HepG2 (cell line): ENCODE measurements at regions not wholly inside any gene's neighbourhood (a gene's known extent, or its start where the extent isn't known, plus 50 kb on each side); places are given as distances from the start of the nearest gene placed in this dataset.
A peak's percentile ranks its signal among the peaks of the same experiment; 100 is the strongest.

Experiments used
- ATF4 ChIP-seq, 2 experiments: fragments of 450-650 bp in 1 of 2; sonication (generic) in 1 of 2; formaldehyde crosslinking; IDR thresholded peaks; 2 replicates each; pipeline versions ENCODE4 v1.5.0 to v1.8.0; 2020 to 2022; ENCODE audit warnings: mild to moderate bottlenecking in 1 of 2, missing genetic modification reagents in 1 of 2
- GTF3A ChIP-seq: sonication (generic); formaldehyde crosslinking; conservative IDR thresholded peaks from 2 replicates; pipeline ENCODE4 v1.4.0; 2020; ENCODE audit warnings: mild to moderate bottlenecking, missing genetic modification reagents
- POGZ ChIP-seq: sonication (generic); formaldehyde crosslinking; IDR thresholded peaks from 2 replicates; pipeline ENCODE4 v1.4.0; 2020; ENCODE audit warnings: mild to moderate bottlenecking, missing genetic modification reagents
- SNAI1 ChIP-seq: sonication (generic); formaldehyde crosslinking; IDR thresholded peaks from 2 replicates; pipeline ENCODE4 v1.5.0; 2020; ENCODE audit warnings: mild to moderate bottlenecking, missing genetic modification reagents, borderline replicate concordance
- TOPORS ChIP-seq: sonication (generic); formaldehyde crosslinking; IDR thresholded peaks from 2 replicates; pipeline ENCODE4 v1.8.0; 2023; ENCODE audit warnings: mild to moderate bottlenecking, missing genetic modification reagents
- XBP1 ChIP-seq: sonication (generic); formaldehyde crosslinking; IDR thresholded peaks from 2 replicates; pipeline ENCODE4 v1.5.0; 2020; ENCODE audit warnings: missing genetic modification reagents
- ZFP82 ChIP-seq: sonication (generic); formaldehyde crosslinking; IDR thresholded peaks from 2 replicates; pipeline ENCODE4 v1.5.1; 2020; ENCODE audit warnings: mild to moderate bottlenecking, missing genetic modification reagents, borderline replicate concordance
- ZMYM4 ChIP-seq: sonication (generic); formaldehyde crosslinking; IDR thresholded peaks from 2 replicates; pipeline ENCODE4 v1.8.1; 2023; ENCODE audit warnings: mild to moderate bottlenecking, missing genetic modification reagents
- ZNF138 ChIP-seq: sonication (generic); formaldehyde crosslinking; IDR thresholded peaks from 2 replicates; pipeline ENCODE4 v1.5.0; 2020; ENCODE audit warnings: mild to moderate bottlenecking, low read depth, missing genetic modification reagents
- ZNF367 ChIP-seq: sonication (generic); formaldehyde crosslinking; IDR thresholded peaks from 2 replicates; pipeline ENCODE4 v1.4.0; 2020; ENCODE audit warnings: missing genetic modification reagents, borderline replicate concordance
- ZNF589 ChIP-seq: sonication (generic); formaldehyde crosslinking; conservative IDR thresholded peaks from 2 replicates; pipeline ENCODE4 v1.8.0; 2022; ENCODE audit warnings: mild to moderate bottlenecking, moderate library complexity, missing genetic modification reagents
- TF ChIP-seq, protein P1 (sequence below): sonication (generic); formaldehyde crosslinking; IDR thresholded peaks from one replicate; pipeline ENCODE4 v1.5.1; 2020; ENCODE audit warnings: mild to moderate bottlenecking, missing genetic modification reagents; ENCODE audit errors: not compliant biosample characterization
- TF ChIP-seq, protein P2 (sequence below): IDR thresholded peaks from 2 replicates; pipeline ENCODE4 v1.6.1; 2012; ENCODE audit warnings: low read length, improper control_type of control experiment
- TF ChIP-seq, protein P3 (sequence below): sonication (generic); formaldehyde crosslinking; conservative IDR thresholded peaks from 2 replicates; pipeline ENCODE4 v1.4.0; 2020; ENCODE audit warnings: missing genetic modification reagents

- TF ChIP-seq, protein P1, sequence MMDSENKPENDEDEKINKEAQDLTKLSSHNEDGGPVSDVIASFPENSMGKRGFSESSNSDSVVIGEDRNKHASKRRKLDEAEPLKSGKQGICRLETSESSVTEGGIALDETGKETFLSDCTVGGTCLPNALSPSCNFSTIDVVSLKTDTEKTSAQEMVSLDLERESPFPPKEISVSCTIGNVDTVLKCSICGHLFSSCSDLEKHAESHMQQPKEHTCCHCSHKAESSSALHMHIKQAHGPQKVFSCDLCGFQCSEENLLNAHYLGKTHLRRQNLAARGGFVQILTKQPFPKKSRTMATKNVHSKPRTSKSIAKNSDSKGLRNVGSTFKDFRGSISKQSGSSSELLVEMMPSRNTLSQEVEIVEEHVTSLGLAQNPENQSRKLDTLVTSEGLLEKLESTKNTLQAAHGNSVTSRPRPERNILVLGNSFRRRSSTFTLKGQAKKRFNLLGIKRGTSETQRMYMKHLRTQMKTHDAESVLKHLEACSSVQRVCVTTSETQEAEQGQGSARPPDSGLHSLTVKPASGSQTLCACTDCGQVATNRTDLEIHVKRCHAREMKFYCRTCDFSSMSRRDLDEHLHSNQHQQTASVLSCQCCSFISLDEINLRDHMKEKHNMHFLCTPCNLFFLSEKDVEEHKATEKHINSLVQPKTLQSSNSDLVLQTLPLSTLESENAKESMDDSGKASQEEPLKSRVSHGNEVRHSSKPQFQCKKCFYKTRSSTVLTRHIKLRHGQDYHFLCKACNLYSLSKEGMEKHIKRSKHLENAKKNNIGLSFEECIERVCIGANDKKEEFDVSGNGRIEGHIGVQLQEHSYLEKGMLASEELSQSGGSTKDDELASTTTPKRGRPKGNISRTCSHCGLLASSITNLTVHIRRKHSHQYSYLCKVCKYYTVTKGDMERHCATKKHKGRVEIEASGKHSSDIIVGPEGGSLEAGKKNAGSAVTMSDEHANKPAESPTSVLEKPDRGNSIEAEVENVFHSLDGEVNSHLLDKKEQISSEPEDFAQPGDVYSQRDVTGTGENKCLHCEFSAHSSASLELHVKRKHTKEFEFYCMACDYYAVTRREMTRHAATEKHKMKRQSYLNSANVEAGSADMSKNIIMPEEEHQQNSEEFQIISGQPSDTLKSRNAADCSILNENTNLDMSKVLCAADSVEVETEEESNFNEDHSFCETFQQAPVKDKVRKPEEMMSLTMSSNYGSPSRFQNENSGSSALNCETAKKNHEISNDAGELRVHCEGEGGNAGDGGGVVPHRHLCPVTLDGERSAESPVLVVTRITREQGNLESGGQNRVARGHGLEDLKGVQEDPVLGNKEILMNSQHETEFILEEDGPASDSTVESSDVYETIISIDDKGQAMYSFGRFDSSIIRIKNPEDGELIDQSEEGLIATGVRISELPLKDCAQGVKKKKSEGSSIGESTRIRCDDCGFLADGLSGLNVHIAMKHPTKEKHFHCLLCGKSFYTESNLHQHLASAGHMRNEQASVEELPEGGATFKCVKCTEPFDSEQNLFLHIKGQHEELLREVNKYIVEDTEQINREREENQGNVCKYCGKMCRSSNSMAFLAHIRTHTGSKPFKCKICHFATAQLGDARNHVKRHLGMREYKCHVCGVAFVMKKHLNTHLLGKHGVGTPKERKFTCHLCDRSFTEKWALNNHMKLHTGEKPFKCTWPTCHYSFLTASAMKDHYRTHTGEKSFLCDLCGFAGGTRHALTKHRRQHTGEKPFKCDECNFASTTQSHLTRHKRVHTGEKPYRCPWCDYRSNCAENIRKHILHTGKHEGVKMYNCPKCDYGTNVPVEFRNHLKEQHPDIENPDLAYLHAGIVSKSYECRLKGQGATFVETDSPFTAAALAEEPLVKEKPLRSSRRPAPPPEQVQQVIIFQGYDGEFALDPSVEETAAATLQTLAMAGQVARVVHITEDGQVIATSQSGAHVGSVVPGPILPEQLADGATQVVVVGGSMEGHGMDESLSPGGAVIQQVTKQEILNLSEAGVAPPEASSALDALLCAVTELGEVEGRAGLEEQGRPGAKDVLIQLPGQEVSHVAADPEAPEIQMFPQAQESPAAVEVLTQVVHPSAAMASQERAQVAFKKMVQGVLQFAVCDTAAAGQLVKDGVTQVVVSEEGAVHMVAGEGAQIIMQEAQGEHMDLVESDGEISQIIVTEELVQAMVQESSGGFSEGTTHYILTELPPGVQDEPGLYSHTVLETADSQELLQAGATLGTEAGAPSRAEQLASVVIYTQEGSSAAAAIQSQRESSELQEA (CRISPR knock-in tag): no peak
- TF ChIP-seq TOPORS (CRISPR knock-in tag) (0 out of 2 replicates have a peak, but pooled peaks have one; percentile 66), XBP1 (CRISPR knock-in tag) (no peak), ZNF589 (peak; percentile 93), ZFP82 (CRISPR knock-in tag) (0 out of 2 replicates have a peak, but pooled peaks have one; percentile 10), ZNF367 (CRISPR knock-in tag) (peak; percentile 66; the same call in 1 of the 2 replicates), ZNF138 (CRISPR knock-in tag) (no peak), ZMYM4 (CRISPR knock-in tag) (peak; percentile 73), POGZ (CRISPR knock-in tag) (peak; percentile 77), GTF3A (CRISPR knock-in tag) (no peak; the same call in 1 of the 2 replicates), ATF4 (CRISPR knock-in tag; IDR thresholded peaks at IDR 0.05) (peak in 1 of 2 experiments; percentile 67; a peak in 1 of 4 replicates), SNAI1 (CRISPR knock-in tag) (0 out of 2 replicates have a peak, but pooled peaks have one; percentile 72)
- TF ChIP-seq, protein P2, sequence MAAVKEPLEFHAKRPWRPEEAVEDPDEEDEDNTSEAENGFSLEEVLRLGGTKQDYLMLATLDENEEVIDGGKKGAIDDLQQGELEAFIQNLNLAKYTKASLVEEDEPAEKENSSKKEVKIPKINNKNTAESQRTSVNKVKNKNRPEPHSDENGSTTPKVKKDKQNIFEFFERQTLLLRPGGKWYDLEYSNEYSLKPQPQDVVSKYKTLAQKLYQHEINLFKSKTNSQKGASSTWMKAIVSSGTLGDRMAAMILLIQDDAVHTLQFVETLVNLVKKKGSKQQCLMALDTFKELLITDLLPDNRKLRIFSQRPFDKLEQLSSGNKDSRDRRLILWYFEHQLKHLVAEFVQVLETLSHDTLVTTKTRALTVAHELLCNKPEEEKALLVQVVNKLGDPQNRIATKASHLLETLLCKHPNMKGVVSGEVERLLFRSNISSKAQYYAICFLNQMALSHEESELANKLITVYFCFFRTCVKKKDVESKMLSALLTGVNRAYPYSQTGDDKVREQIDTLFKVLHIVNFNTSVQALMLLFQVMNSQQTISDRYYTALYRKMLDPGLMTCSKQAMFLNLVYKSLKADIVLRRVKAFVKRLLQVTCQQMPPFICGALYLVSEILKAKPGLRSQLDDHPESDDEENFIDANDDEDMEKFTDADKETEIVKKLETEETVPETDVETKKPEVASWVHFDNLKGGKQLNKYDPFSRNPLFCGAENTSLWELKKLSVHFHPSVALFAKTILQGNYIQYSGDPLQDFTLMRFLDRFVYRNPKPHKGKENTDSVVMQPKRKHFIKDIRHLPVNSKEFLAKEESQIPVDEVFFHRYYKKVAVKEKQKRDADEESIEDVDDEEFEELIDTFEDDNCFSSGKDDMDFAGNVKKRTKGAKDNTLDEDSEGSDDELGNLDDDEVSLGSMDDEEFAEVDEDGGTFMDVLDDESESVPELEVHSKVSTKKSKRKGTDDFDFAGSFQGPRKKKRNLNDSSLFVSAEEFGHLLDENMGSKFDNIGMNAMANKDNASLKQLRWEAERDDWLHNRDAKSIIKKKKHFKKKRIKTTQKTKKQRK: no peak
- TF ChIP-seq, protein P3, sequence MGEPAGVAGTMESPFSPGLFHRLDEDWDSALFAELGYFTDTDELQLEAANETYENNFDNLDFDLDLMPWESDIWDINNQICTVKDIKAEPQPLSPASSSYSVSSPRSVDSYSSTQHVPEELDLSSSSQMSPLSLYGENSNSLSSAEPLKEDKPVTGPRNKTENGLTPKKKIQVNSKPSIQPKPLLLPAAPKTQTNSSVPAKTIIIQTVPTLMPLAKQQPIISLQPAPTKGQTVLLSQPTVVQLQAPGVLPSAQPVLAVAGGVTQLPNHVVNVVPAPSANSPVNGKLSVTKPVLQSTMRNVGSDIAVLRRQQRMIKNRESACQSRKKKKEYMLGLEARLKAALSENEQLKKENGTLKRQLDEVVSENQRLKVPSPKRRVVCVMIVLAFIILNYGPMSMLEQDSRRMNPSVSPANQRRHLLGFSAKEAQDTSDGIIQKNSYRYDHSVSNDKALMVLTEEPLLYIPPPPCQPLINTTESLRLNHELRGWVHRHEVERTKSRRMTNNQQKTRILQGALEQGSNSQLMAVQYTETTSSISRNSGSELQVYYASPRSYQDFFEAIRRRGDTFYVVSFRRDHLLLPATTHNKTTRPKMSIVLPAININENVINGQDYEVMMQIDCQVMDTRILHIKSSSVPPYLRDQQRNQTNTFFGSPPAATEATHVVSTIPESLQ: no peak
Measured at GRCh38 chr17:72592242-72592966, 471.6 kb downstream of the SOX9 start (continued).
